GM12801 (cell line): ENCODE measurements at regions not wholly inside any gene's neighbourhood (a gene's known extent, or its start where the extent isn't known, plus 50 kb on each side); places are given as distances from the start of the nearest gene placed in this dataset.

Experiments used
- CTCF ChIP-seq: IDR thresholded peaks from one replicate; pipeline ENCODE4 v1.5.1; 2011; ENCODE audit warnings: control low read depth; ENCODE audit not compliant: insufficient read length; ENCODE audit errors: extremely low read depth

GRCh38 chr9:7273575-7273974, 515.8 kb downstream of the KDM4C start:
- TF ChIP-seq CTCF = no peak

- no peak for TF ChIP-seq CTCF
Observed at GRCh38 chr9:7266911-7267595, 509.3 kb downstream of the KDM4C start.

- no peak for TF ChIP-seq CTCF
Observed at GRCh38 chr9:7265181-7265580, 507.4 kb downstream of the KDM4C start.

- TF ChIP-seq CTCF = no peak
Observed at GRCh38 chr9:7259544-7260241, 501.9 kb downstream of the KDM4C start.

GRCh38 chr9:7258688-7259396, 501.1 kb downstream of the KDM4C start:
- no peak for TF ChIP-seq CTCF

GRCh38 chr9:7246917-7247522, 489.2 kb downstream of the KDM4C start:
- TF ChIP-seq CTCF = no peak

GRCh38 chr9:7245976-7246580, 488.3 kb downstream of the KDM4C start:
- no peak for TF ChIP-seq CTCF
